Vagina (tissue), 2 donors: ENCODE measurements at regions not wholly inside any gene's neighbourhood (a gene's known extent, or its start where the extent isn't known, plus 50 kb on each side); places are given as distances from the start of the nearest gene placed in this dataset.

Experiments used
- CTCF ChIP-seq, 3 experiments: fragments of 450-650 bp in 2 of 3; fragments of 200-600 bp in 1 of 3; sonication (generic) in 1 of 3; IDR thresholded peaks; one replicate each; pipeline ENCODE4 v1.5.1; 2017 to 2019; ENCODE audit warnings: antibody characterized with exemption in 3 of 3, mild to moderate bottlenecking in 2 of 3, moderate library complexity in 2 of 3
- POLR2A ChIP-seq, 2 donors: fragments of 450-650 bp; IDR thresholded peaks; one replicate each; pipeline ENCODE4 v1.6.1; 2017; ENCODE audit warnings: antibody characterized with exemption in 2 of 2, mild to moderate bottlenecking in 2 of 2, moderate library complexity in 2 of 2
- POLR2AphosphoS5 ChIP-seq, 2 donors: sonication (generic); formaldehyde crosslinking; IDR thresholded peaks; one replicate each; pipeline ENCODE4 v1.9.0; 2017; ENCODE audit warnings: antibody characterized with exemption in 2 of 2, mild to moderate bottlenecking in 2 of 2, low read depth in 1 of 2; ENCODE audit not compliant: insufficient read depth in 1 of 2

GRCh38 chr3:110495201-110495927 lies 576.3 kb upstream of the NECTIN3 start:
- TF ChIP-seq CTCF (IDR thresholded peaks at IDR 0.05) (no peak), POLR2AphosphoS5 (IDR thresholded peaks at IDR 0.05; ENCODE audit: insufficient read depth in 1 of 2, low read depth in 1 of 2) (no peak), POLR2A (IDR thresholded peaks at IDR 0.05) (no peak)
